ENCODE measurements at regions not wholly inside any gene's neighbourhood (a gene's known extent, or its start where the extent isn't known, plus 50 kb on each side); places are given as distances from the start of the nearest gene placed in this dataset.
"Not testable (repeated sequence)": the region's sequence is repeated elsewhere in the genome, so short reads cannot be mapped to it uniquely, and the experiment has no call there.

DNA sequence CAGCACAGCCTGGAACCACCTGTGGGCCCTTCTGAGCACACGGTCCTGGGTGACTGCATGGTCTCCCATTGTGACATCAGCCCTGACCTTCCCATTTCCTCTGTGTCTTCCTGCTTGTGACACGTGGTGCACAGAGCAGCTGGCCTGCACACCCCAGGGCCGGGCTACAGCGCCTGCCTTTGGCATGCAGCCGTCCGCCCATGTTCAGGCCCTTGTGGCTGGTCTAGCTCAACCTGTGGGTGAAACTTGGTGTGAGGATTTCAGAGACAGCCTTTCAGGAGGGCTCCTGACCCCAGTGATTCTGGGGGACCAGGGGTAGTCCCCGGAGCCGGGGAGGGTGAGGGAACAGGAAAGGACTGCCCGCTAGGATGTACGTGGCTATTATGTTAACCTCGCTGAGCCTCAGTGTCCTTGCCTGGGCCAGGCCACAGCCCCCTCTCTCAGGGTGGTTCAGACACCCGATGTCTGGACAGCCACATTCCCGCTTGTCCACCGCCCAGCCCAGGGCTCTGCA lies 284.8 kb upstream of the HS6ST1 start:
- Histone ChIP-seq H3K9me2 (replicated peaks; ENCODE audit: low read length) (no peaks in the 10 kb centered on the region), H3K79me2 (ENCODE audit: low read length) (no peaks in the 10 kb centered on the region), H3K4me3 (ENCODE audit: low read length) (no peak overlapping the region), H2AFZ (ENCODE audit: low read length) (no peak overlapping the region), H4K20me1 (ENCODE audit: low read length) (no peaks in the 10 kb centered on the region), H3F3A (ENCODE audit: low read length, unreplicated experiment) (no peaks in the 10 kb centered on the region), H3K9ac (ENCODE audit: low read length) (no peak overlapping the region), H3K36me3 (ENCODE audit: low read depth, low read length) (no peaks in the 10 kb centered on the region), H3K27me3 (ENCODE audit: low read length) (peaks cover 6% of the 10 kb centered on the region; the same call in 1 of the 2 replicates), H3K4me1 (ENCODE audit: insufficient read depth, low read length) (no peaks in the 10 kb centered on the region), H3K4me2 (ENCODE audit: low read length) (no peak overlapping the region), H3K9me3 (ENCODE audit: low read length) (no peaks in the 10 kb centered on the region), H3K27ac (ENCODE audit: low read length) (no peak overlapping the region)
- ATAC-seq (no peak), DNase-seq (no peak)
- POLR2A ChIA-PET (ENCODE audit: unreplicated experiment): no interaction called here
- TF ChIP-seq CTCF (conservative IDR thresholded peaks at IDR 0.05; ENCODE audit: low read depth, low read length) (no peak), EZH2 (IDR thresholded peaks at IDR 0.05; ENCODE audit: low read length, unreplicated experiment) (no peak), EZH2phosphoT487 (IDR thresholded peaks at IDR 0.05; ENCODE audit: borderline replicate concordance, low read length) (no peak)
- intact Hi-C loops (cut with micrococcal nuclease): no loop called here
- no TSS peak for BruUV-seq (replicated peaks)
- CTCF ChIA-PET: no interaction called here

- Histone ChIP-seq H3K9me3 (ENCODE audit: low read length) (no peaks in the 10 kb centered on the region), H4K20me1 (ENCODE audit: low read length) (no peaks in the 10 kb centered on the region), H3K79me2 (ENCODE audit: low read length) (no peaks in the 10 kb centered on the region), H3K9ac (ENCODE audit: low read length) (no peak overlapping the region), H3K27ac (ENCODE audit: low read length) (no peak overlapping the region), H3K4me1 (ENCODE audit: insufficient read depth, low read length) (no peaks in the 10 kb centered on the region), H3K4me3 (ENCODE audit: low read length) (no peak overlapping the region), H3K9me2 (replicated peaks; ENCODE audit: low read length) (no peaks in the 10 kb centered on the region), H2AFZ (ENCODE audit: low read length) (no peak overlapping the region), H3K4me2 (ENCODE audit: low read length) (no peak overlapping the region), H3K27me3 (ENCODE audit: low read length) (peaks cover 9% of the 10 kb centered on the region; the same call in 1 of the 2 replicates), H3F3A (ENCODE audit: low read length, unreplicated experiment) (no peaks in the 10 kb centered on the region), H3K36me3 (ENCODE audit: low read depth, low read length) (no peaks in the 10 kb centered on the region)
- no peak for DNase-seq
- ATAC-seq: no peak
- ChIA-PET POLR2A (ENCODE audit: unreplicated experiment) (no interaction called here), CTCF (no interaction called here)
- intact Hi-C loops (cut with micrococcal nuclease): no loop called here
- TF ChIP-seq CTCF (conservative IDR thresholded peaks at IDR 0.05; ENCODE audit: low read depth, low read length): no peak
- TF ChIP-seq EZH2 (IDR thresholded peaks at IDR 0.05; ENCODE audit: low read length, unreplicated experiment): no peak
- no peak for TF ChIP-seq EZH2phosphoT487 (IDR thresholded peaks at IDR 0.05; ENCODE audit: borderline replicate concordance, low read length)
- BruUV-seq (replicated peaks): no TSS peak
Observed at GRCh38 chr2:128604045-128604444, 285.4 kb upstream of the HS6ST1 start.

DNA sequence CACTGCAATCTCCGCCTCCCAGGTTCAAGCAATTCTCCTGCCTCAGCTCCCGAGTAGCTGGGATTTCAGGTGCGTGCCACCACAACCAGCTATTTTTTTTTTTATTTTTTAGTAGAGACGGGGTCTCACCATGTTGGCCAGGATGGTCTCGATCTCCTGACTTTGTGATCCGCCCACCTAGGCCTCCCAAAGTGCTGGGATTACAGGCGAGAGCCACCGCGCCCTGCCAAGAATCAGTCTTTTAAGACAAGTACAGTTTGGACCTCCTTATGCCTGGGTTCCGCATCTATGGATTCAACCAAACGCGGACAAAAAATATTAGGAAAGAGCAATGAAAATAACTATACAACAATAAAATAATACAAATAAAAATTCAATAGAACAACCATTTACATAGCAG lies 285.9 kb upstream of the HS6ST1 start:
- H2AFZ ChIP-seq (ENCODE audit: low read length); H3K4me3 ChIP-seq (ENCODE audit: low read length); POLR2A ChIA-PET (ENCODE audit: unreplicated experiment); H4K20me1 ChIP-seq (ENCODE audit: low read length); ATAC-seq; DNase-seq; H3K9me2 ChIP-seq (replicated peaks; ENCODE audit: low read length); BruUV-seq (replicated peaks); H3K36me3 ChIP-seq (ENCODE audit: low read depth, low read length); H3K4me2 ChIP-seq (ENCODE audit: low read length); intact Hi-C loops (cut with micrococcal nuclease); H3K4me1 ChIP-seq (ENCODE audit: insufficient read depth, low read length); H3K9ac ChIP-seq (ENCODE audit: low read length); CTCF ChIA-PET; H3K79me2 ChIP-seq (ENCODE audit: low read length); H3K27ac ChIP-seq (ENCODE audit: low read length); H3K27me3 ChIP-seq (ENCODE audit: low read length); H3F3A ChIP-seq (ENCODE audit: low read length, unreplicated experiment); H3K9me3 ChIP-seq (ENCODE audit: low read length): not testable (repeated sequence)
